MCF 10A (cell line): ENCODE measurements at regions not wholly inside any gene's neighbourhood (a gene's known extent, or its start where the extent isn't known, plus 50 kb on each side); places are given as distances from the start of the nearest gene placed in this dataset.

Experiments used
- BruUV-seq: library from RNA; stranded (reverse); fragments of 400-500 nt; replicated peaks from 2 replicates; lab custom pipeline; 2021; lab: Mats Ljungman, UMichigan
- CTCF ChIA-PET: fragments of 300-600 bp; sonication (Branson Sonifier 250); formaldehyde crosslinking; extraction: SDS; loops from one replicate; lab custom pipeline; 2021; ENCODE audit warnings: antibody characterized with exemption, inconsistent platforms; lab: Yijun Ruan, JAX
- POLR2A ChIA-PET: fragments of 300-600, 350-650 bp; sonication (Branson Sonifier 250); formaldehyde crosslinking; extraction: SDS; loops from one replicate; lab custom pipeline; 2020; ENCODE audit warnings: antibody characterized with exemption, inconsistent platforms; lab: Yijun Ruan, JAX
- DNase-seq: peaks from one replicate; pipeline ENCODE4 v3.0.0-alpha.2; 2018; ENCODE audit not compliant: unreplicated experiment
- H3K27ac Mint-ChIP-seq: one replicate; pipeline ENCODE4 v1.8.0; 2022; ENCODE audit warnings: mild to moderate bottlenecking, low read depth, mixed read lengths; ENCODE audit not compliant: unreplicated experiment
- H3K27me3 Mint-ChIP-seq: one replicate; pipeline ENCODE4 v1.8.0; 2022; ENCODE audit warnings: mixed read lengths; ENCODE audit not compliant: insufficient read depth, unreplicated experiment
- H3K36me3 Mint-ChIP-seq: one replicate; pipeline ENCODE4 v1.8.0; 2022; ENCODE audit warnings: mild to moderate bottlenecking, moderate library complexity, mixed read lengths; ENCODE audit not compliant: insufficient read depth, unreplicated experiment
- H3K4me1 Mint-ChIP-seq: one replicate; pipeline ENCODE4 v1.8.0; 2022; ENCODE audit warnings: mixed read lengths; ENCODE audit not compliant: insufficient read depth, unreplicated experiment
- H3K4me3 Mint-ChIP-seq: one replicate; pipeline ENCODE4 v1.8.0; 2022; ENCODE audit warnings: mild to moderate bottlenecking, moderate library complexity, mixed read lengths; ENCODE audit not compliant: unreplicated experiment
- H3K9me3 Mint-ChIP-seq: one replicate; pipeline ENCODE4 v1.8.0; 2022; ENCODE audit warnings: mixed read lengths; ENCODE audit not compliant: unreplicated experiment
- CTCF ChIP-seq: fragments of 200-600 bp; IDR thresholded peaks from one replicate; pipeline ENCODE4 v1.8.0; 2022; ENCODE audit warnings: antibody characterized with exemption, mild to moderate bottlenecking; ENCODE audit not compliant: unreplicated experiment
- intact Hi-C: fragments of 100-400 bp; cut with micrococcal nuclease; formaldehyde crosslinking; loops from 2 replicates; pipeline ENCODE4 v1.14.1; 2022

- Mint-ChIP-seq H3K9me3 (peaks cover 8% of the 10 kb centered on the region), H3K27me3 (no peaks in the 10 kb centered on the region), H3K4me3 (no peak overlapping the region), H3K36me3 (no peaks in the 10 kb centered on the region), H3K4me1 (no peaks in the 10 kb centered on the region), H3K27ac (no peak overlapping the region)
- DNase-seq = no peak
- CTCF ChIA-PET = no interaction called here
- no TSS peak for BruUV-seq
- no peak for TF ChIP-seq CTCF
- POLR2A ChIA-PET = no interaction called here
- intact Hi-C loops = no loop called here
Observed at GRCh38 chr13:62139597-62139996, 723.9 kb upstream of the PCDH20 start.

GRCh38 chr13:62137629-62138405 is 722.2 kb upstream of the PCDH20 start:
- Mint-ChIP-seq H3K9me3 (peaks cover 8% of the 10 kb centered on the region), H3K36me3 (no peaks in the 10 kb centered on the region), H3K27ac (no peak overlapping the region), H3K4me1 (no peaks in the 10 kb centered on the region), H3K27me3 (no peaks in the 10 kb centered on the region), H3K4me3 (no peak overlapping the region)
- no TSS peak for BruUV-seq
- ChIA-PET CTCF (interaction anchor here (0.6 kb wide), 1 partner anchor 39 kb away, joined by 3 read pairs; no protein-coding TSS in a partner anchor), POLR2A (no interaction called here)
- no peak for DNase-seq
- no peak for TF ChIP-seq CTCF
- intact Hi-C loops = no loop called here

- no peak overlapping the region for H3K27ac Mint-ChIP-seq
- POLR2A ChIA-PET = interaction anchor here (0.7 kb wide), 1 partner anchor 141 kb away, joined by 3 read pairs; no protein-coding TSS in a partner anchor
- no peak for TF ChIP-seq CTCF
- CTCF ChIA-PET = interaction anchor here (2.8 kb wide), 1 partner anchor 12 kb away, joined by 10 read pairs; no protein-coding TSS in a partner anchor
- H3K9me3 Mint-ChIP-seq = no peaks in the 10 kb centered on the region
- no peak overlapping the region for H3K4me3 Mint-ChIP-seq
- no TSS peak for BruUV-seq
- no peaks in the 10 kb centered on the region for H3K4me1 Mint-ChIP-seq
- no peaks in the 10 kb centered on the region for H3K27me3 Mint-ChIP-seq
- no peak for DNase-seq
- H3K36me3 Mint-ChIP-seq = no peaks in the 10 kb centered on the region
- intact Hi-C loops = no loop called here
Observed at GRCh38 chr13:62131604-62132003, 716.0 kb upstream of the PCDH20 start.

- H3K27ac Mint-ChIP-seq = no peak overlapping the region
- POLR2A ChIA-PET = no interaction called here
- BruUV-seq = no TSS peak
- TF ChIP-seq CTCF = no peak
- H3K4me1 Mint-ChIP-seq = no peaks in the 10 kb centered on the region
- no peaks in the 10 kb centered on the region for H3K36me3 Mint-ChIP-seq
- H3K9me3 Mint-ChIP-seq = no peaks in the 10 kb centered on the region
- no peaks in the 10 kb centered on the region for H3K27me3 Mint-ChIP-seq
- no peak overlapping the region for H3K4me3 Mint-ChIP-seq
- CTCF ChIA-PET = interaction anchor here (0.6 to 2.8 kb wide), 3 partner anchors 11 to 264 kb away, joined by 3 to 10 read pairs (median 4); no protein-coding TSS in a partner anchor
- no peak for DNase-seq
- intact Hi-C loops = no loop called here
Observed at GRCh38 chr13:62130062-62130970, 714.7 kb upstream of the PCDH20 start.
